Muscle layer of duodenum (tissue), 2 donors: ENCODE measurements at regions not wholly inside any gene's neighbourhood (a gene's known extent, or its start where the extent isn't known, plus 50 kb on each side); places are given as distances from the start of the nearest gene placed in this dataset.
"Not testable (repeated sequence)": the region's sequence is repeated elsewhere in the genome, so short reads cannot be mapped to it uniquely, and the experiment has no call there.

Source experiments
- H3K27ac ChIP-seq: one replicate; pipeline ENCODE4 v1.7.0; 2013; ENCODE audit warnings: mild to moderate bottlenecking, low read length
- H3K27me3 ChIP-seq: one replicate; pipeline ENCODE4 v1.7.0; 2013; ENCODE audit warnings: low read depth, mild to moderate bottlenecking, control low read depth, low read length
- H3K36me3 ChIP-seq, 2 donors: one replicate each; pipeline ENCODE4 v1.7.0; 2013; ENCODE audit warnings: low read length in 2 of 2, control low read depth in 1 of 2, mild to moderate bottlenecking in 1 of 2; ENCODE audit not compliant: insufficient read depth in 2 of 2, control insufficient read depth in 1 of 2
- H3K4me1 ChIP-seq, 2 donors: one replicate each; pipeline ENCODE4 v1.7.0; 2013; ENCODE audit warnings: low read length in 2 of 2, mild to moderate bottlenecking in 2 of 2, control low read depth in 1 of 2, moderate library complexity in 1 of 2; ENCODE audit not compliant: insufficient read depth in 2 of 2, control insufficient read depth in 1 of 2
- H3K4me3 ChIP-seq, 2 donors: one replicate each; pipeline ENCODE4 v1.7.0; 2013; ENCODE audit warnings: low read length in 2 of 2, low read depth in 1 of 2, mild to moderate bottlenecking in 1 of 2
- H3K9me3 ChIP-seq, 2 donors: one replicate each; pipeline ENCODE4 v1.7.0; 2013; ENCODE audit warnings: low read length in 2 of 2, control low read depth in 1 of 2, mild to moderate bottlenecking in 1 of 2; ENCODE audit not compliant: control insufficient read depth in 1 of 2
- donor health status: healthy.

GRCh38 chr11:130553306-130553705 lies 104.9 kb downstream of the ADAMTS15 start:
- no peaks in the 10 kb centered on the region for H3K9me3 ChIP-seq
- H3K27ac ChIP-seq: no peak overlapping the region
- H3K36me3 ChIP-seq: no peaks in the 10 kb centered on the region
- H3K27me3 ChIP-seq: no peaks in the 10 kb centered on the region
- H3K4me3 ChIP-seq: no peak overlapping the region
- H3K4me1 ChIP-seq: no peaks in the 10 kb centered on the region

GRCh38 chr11:130554241-130555055 lies 106.0 kb downstream of the ADAMTS15 start:
- Histone ChIP-seq H3K9me3 (no peaks in the 10 kb centered on the region), H3K4me3 (no peak overlapping the region), H3K27me3 (no peaks in the 10 kb centered on the region), H3K4me1 (no peaks in the 10 kb centered on the region), H3K27ac (no peak overlapping the region), H3K36me3 (no peaks in the 10 kb centered on the region)

- no peak overlapping the region for H3K27ac ChIP-seq
- no peak overlapping the region for H3K4me3 ChIP-seq
- no peaks in the 10 kb centered on the region for H3K27me3 ChIP-seq
- H3K9me3 ChIP-seq: no peaks in the 10 kb centered on the region
- no peaks in the 10 kb centered on the region for H3K36me3 ChIP-seq
- H3K4me1 ChIP-seq: no peaks in the 10 kb centered on the region
These were observed 106.9 kb downstream of the ADAMTS15 start for GRCh38 chr11:130555251-130555841.

GRCh38 chr11:130560000-130560780 lies 111.7 kb downstream of the ADAMTS15 start:
- Histone ChIP-seq H3K36me3 (no peaks in the 10 kb centered on the region), H3K9me3 (no peaks in the 10 kb centered on the region), H3K27me3 (no peaks in the 10 kb centered on the region), H3K4me3 (no peak overlapping the region), H3K27ac (no peak overlapping the region), H3K4me1 (no peaks in the 10 kb centered on the region)

- H3K4me1 ChIP-seq: no peaks in the 10 kb centered on the region
- H3K27me3 ChIP-seq: no peaks in the 10 kb centered on the region
- H3K27ac ChIP-seq: no peak overlapping the region
- no peaks in the 10 kb centered on the region for H3K36me3 ChIP-seq
- H3K9me3 ChIP-seq: no peaks in the 10 kb centered on the region
- no peak overlapping the region for H3K4me3 ChIP-seq
These were observed 112.3 kb downstream of the ADAMTS15 start for GRCh38 chr11:130560781-130561109.

- no peak overlapping the region for H3K27ac ChIP-seq
- H3K9me3 ChIP-seq: no peaks in the 10 kb centered on the region
- no peaks in the 10 kb centered on the region for H3K36me3 ChIP-seq
- no peak overlapping the region for H3K4me3 ChIP-seq
- no peaks in the 10 kb centered on the region for H3K4me1 ChIP-seq
- H3K27me3 ChIP-seq: no peaks in the 10 kb centered on the region
These were observed 113.0 kb downstream of the ADAMTS15 start for GRCh38 chr11:130561441-130561881.

- Histone ChIP-seq H3K27ac (no peak overlapping the region), H3K36me3 (no peaks in the 10 kb centered on the region), H3K4me1 (no peaks in the 10 kb centered on the region), H3K27me3 (no peaks in the 10 kb centered on the region), H3K4me3 (no peak overlapping the region), H3K9me3 (no peaks in the 10 kb centered on the region)
These were observed 114.1 kb downstream of the ADAMTS15 start for GRCh38 chr11:130562549-130562948.

GRCh38 chr11:130566360-130566759 lies 117.9 kb downstream of the ADAMTS15 start:
- H3K4me1 ChIP-seq, H3K4me3 ChIP-seq, H3K36me3 ChIP-seq, H3K27me3 ChIP-seq, H3K9me3 ChIP-seq, H3K27ac ChIP-seq: not testable (repeated sequence)

- no peak overlapping the region for H3K4me3 ChIP-seq
- no peaks in the 10 kb centered on the region for H3K36me3 ChIP-seq
- H3K9me3 ChIP-seq: no peaks in the 10 kb centered on the region
- no peak overlapping the region for H3K27ac ChIP-seq
- H3K27me3 ChIP-seq: no peaks in the 10 kb centered on the region
- H3K4me1 ChIP-seq: no peaks in the 10 kb centered on the region
These were observed 123.1 kb downstream of the ADAMTS15 start for GRCh38 chr11:130571519-130571918.

- Histone ChIP-seq H3K36me3 (no peaks in the 10 kb centered on the region), H3K27me3 (no peaks in the 10 kb centered on the region), H3K27ac (no peak overlapping the region), H3K4me3 (no peak overlapping the region), H3K9me3 (no peaks in the 10 kb centered on the region), H3K4me1 (no peaks in the 10 kb centered on the region)
These were observed 123.6 kb downstream of the ADAMTS15 start for GRCh38 chr11:130571947-130572584.

- H3K27me3 ChIP-seq: no peaks in the 10 kb centered on the region
- H3K4me1 ChIP-seq: no peaks in the 10 kb centered on the region
- H3K36me3 ChIP-seq: no peaks in the 10 kb centered on the region
- H3K9me3 ChIP-seq: no peaks in the 10 kb centered on the region
- no peak overlapping the region for H3K4me3 ChIP-seq
- H3K27ac ChIP-seq: no peak overlapping the region
These were observed 125.3 kb downstream of the ADAMTS15 start for GRCh38 chr11:130573767-130574166.
